Naive thymus-derived CD4-positive, alpha-beta T cell (primary cell): ENCODE measurements at regions not wholly inside any gene's neighbourhood (a gene's known extent, or its start where the extent isn't known, plus 50 kb on each side); places are given as distances from the start of the nearest gene placed in this dataset.

Source experiments
- ATAC-seq: fragments of 150-1000 bp; cut with Tn5 transposase; 2 replicates; pipeline ENCODE4 v1.10.0; 2021; ENCODE audit warnings: mild to moderate bottlenecking, moderate library complexity
- CTCF ChIA-PET: fragments of 350-600 bp; sonication (Branson Sonifier 250); formaldehyde crosslinking; loops from one replicate; lab custom pipeline; 2021; ENCODE audit warnings: antibody characterized with exemption; lab: Charles Lee
- POLR2A ChIA-PET: fragments of 350-600 bp; sonication (Branson Sonifier 250); formaldehyde crosslinking; loops from one replicate; lab custom pipeline; 2021; ENCODE audit warnings: antibody characterized with exemption, inconsistent platforms; lab: Charles Lee
- DNase-seq, 9 donors: peaks; one replicate each; pipeline versions ENCODE4 v3.0.0 to v3.0.0-alpha.2; 2020 to 2022; ENCODE audit warnings: mixed read lengths in 1 of 9
- H3K27ac ChIP-seq: one replicate; pipeline ENCODE4 v1.7.0; 2013; ENCODE audit warnings: mild to moderate bottlenecking, low read depth, low read length, moderate library complexity
- H3K27me3 ChIP-seq, 2 donors: one replicate each; pipeline ENCODE4 v1.7.0; 2013; ENCODE audit warnings: low read length in 2 of 2, mild to moderate bottlenecking in 2 of 2, moderate library complexity in 2 of 2; ENCODE audit not compliant: control insufficient read depth in 2 of 2, insufficient read depth in 2 of 2
- H3K36me3 ChIP-seq, 3 experiments: 1 replicate in 2 of 3; 2 replicates in 1 of 3; pipeline ENCODE4 v1.7.0; 2013; ENCODE audit warnings: low read length in 3 of 3, mild to moderate bottlenecking in 3 of 3, moderate library complexity in 1 of 3; ENCODE audit not compliant: insufficient read depth in 3 of 3, control insufficient read depth in 2 of 3
- H3K4me1 ChIP-seq, 2 donors: one replicate each; pipeline ENCODE4 v1.7.0; 2013; ENCODE audit warnings: low read length in 2 of 2, mild to moderate bottlenecking in 2 of 2, moderate library complexity in 1 of 2; ENCODE audit not compliant: control insufficient read depth in 2 of 2, insufficient read depth in 2 of 2
- H3K4me3 ChIP-seq: 2 replicates; pipeline ENCODE4 v1.7.0; 2013; ENCODE audit warnings: mild to moderate bottlenecking, low read length
- H3K9me3 ChIP-seq, 3 experiments: 1 replicate in 2 of 3; 2 replicates in 1 of 3; pipeline ENCODE4 v1.7.0; 2013; ENCODE audit warnings: low read length in 3 of 3; ENCODE audit not compliant: control insufficient read depth in 2 of 3
- H3K27ac Mint-ChIP-seq, 9 donors: one replicate each; pipeline ENCODE4 v1.8.0; 2020 to 2022; ENCODE audit warnings: mixed read lengths in 9 of 9, mild to moderate bottlenecking in 8 of 9, moderate library complexity in 5 of 9, inconsistent platforms in 2 of 9
- H3K27me3 Mint-ChIP-seq, 5 donors: one replicate each; pipeline ENCODE4 v1.8.0; 2021 to 2022; ENCODE audit warnings: mixed read lengths in 5 of 5, mild to moderate bottlenecking in 1 of 5
- H3K36me3 Mint-ChIP-seq, 5 donors: one replicate each; pipeline ENCODE4 v1.8.0; 2020 to 2022; ENCODE audit warnings: mixed read lengths in 5 of 5, mild to moderate bottlenecking in 3 of 5, inconsistent platforms in 1 of 5
- H3K4me1 Mint-ChIP-seq, 7 donors: one replicate each; pipeline ENCODE4 v1.8.0; 2020 to 2022; ENCODE audit warnings: mixed read lengths in 7 of 7, mild to moderate bottlenecking in 3 of 7, inconsistent platforms in 1 of 7
- H3K4me3 Mint-ChIP-seq, 10 donors: one replicate each; pipeline ENCODE4 v1.8.0; 2020 to 2022; ENCODE audit warnings: mild to moderate bottlenecking in 10 of 10, mixed read lengths in 10 of 10, moderate library complexity in 6 of 10, inconsistent platforms in 2 of 10
- H3K9me3 Mint-ChIP-seq, 11 donors: one replicate each; pipeline ENCODE4 v1.8.0; 2020 to 2022; ENCODE audit warnings: mixed read lengths in 11 of 11, mild to moderate bottlenecking in 4 of 11, inconsistent platforms in 1 of 11, moderate library complexity in 1 of 11
- intact Hi-C, 2 donors: fragments of 100-400 bp; cut with micrococcal nuclease; formaldehyde crosslinking; loops; one replicate each; pipeline ENCODE4 v1.15.1; 2023

GRCh38 chr16:86730597-86730996 is 152.2 kb downstream of the FOXL1 start:
- no peaks in the 10 kb centered on the region for H3K9me3 ChIP-seq
- H3K27ac ChIP-seq = no peak overlapping the region
- H3K4me3 ChIP-seq = no peak overlapping the region
- peaks cover 0 to 2% (median 0%) of the 10 kb centered on the region in 11 donors for H3K9me3 Mint-ChIP-seq
- ATAC-seq = no peak
- POLR2A ChIA-PET = no interaction called here
- intact Hi-C loops = no loop called here
- no peaks in the 10 kb centered on the region for H3K4me1 ChIP-seq
- H3K4me1 Mint-ChIP-seq = no peaks in the 10 kb centered on the region
- H3K36me3 Mint-ChIP-seq = no peaks in the 10 kb centered on the region
- DNase-seq = no peak
- no peak overlapping the region for H3K27ac Mint-ChIP-seq
- peaks cover 38 to 60% (median 46%) of the 10 kb centered on the region in 5 donors for H3K27me3 Mint-ChIP-seq
- H3K4me3 Mint-ChIP-seq = no peak overlapping the region
- no peaks in the 10 kb centered on the region for H3K27me3 ChIP-seq
- H3K36me3 ChIP-seq = no peaks in the 10 kb centered on the region
- CTCF ChIA-PET = no interaction called here

- H3K4me3 ChIP-seq = no peak overlapping the region
- ChIA-PET POLR2A (no interaction called here), CTCF (no interaction called here)
- no peaks in the 10 kb centered on the region for H3K9me3 ChIP-seq
- Mint-ChIP-seq H3K4me3 (no peak overlapping the region), H3K9me3 (peaks cover 0 to 2% (median 0%) of the 10 kb centered on the region in 11 donors), H3K36me3 (no peaks in the 10 kb centered on the region), H3K4me1 (no peaks in the 10 kb centered on the region), H3K27ac (no peak overlapping the region), H3K27me3 (peaks cover 35 to 57% (median 48%) of the 10 kb centered on the region in 5 donors)
- no peak overlapping the region for H3K27ac ChIP-seq
- no peak for DNase-seq
- H3K4me1 ChIP-seq = no peaks in the 10 kb centered on the region
- H3K36me3 ChIP-seq = no peaks in the 10 kb centered on the region
- intact Hi-C loops = no loop called here
- ATAC-seq = no peak
- H3K27me3 ChIP-seq = no peaks in the 10 kb centered on the region
Measured at GRCh38 chr16:86732621-86733295, 154.4 kb downstream of the FOXL1 start.

- peaks cover 32 to 54% (median 46%) of the 10 kb centered on the region in 5 donors for H3K27me3 Mint-ChIP-seq
- H3K9me3 ChIP-seq = no peaks in the 10 kb centered on the region
- ATAC-seq = no peak
- H3K27ac Mint-ChIP-seq = no peak overlapping the region
- no peak overlapping the region for H3K4me3 ChIP-seq
- H3K36me3 Mint-ChIP-seq = no peaks in the 10 kb centered on the region
- H3K4me1 Mint-ChIP-seq = no peaks in the 10 kb centered on the region
- H3K9me3 Mint-ChIP-seq = no peaks in the 10 kb centered on the region
- no peaks in the 10 kb centered on the region for H3K4me1 ChIP-seq
- H3K27me3 ChIP-seq = no peaks in the 10 kb centered on the region
- no peaks in the 10 kb centered on the region for H3K36me3 ChIP-seq
- no peak overlapping the region for H3K4me3 Mint-ChIP-seq
- ChIA-PET CTCF (no interaction called here), POLR2A (no interaction called here)
- no peak overlapping the region for H3K27ac ChIP-seq
- no peak for DNase-seq
- intact Hi-C loops = no loop called here
Measured at GRCh38 chr16:86733546-86734254, 155.4 kb downstream of the FOXL1 start.

GRCh38 chr16:86734543-86735460 is 156.5 kb downstream of the FOXL1 start:
- Mint-ChIP-seq H3K27me3 (peaks cover 42 to 62% (median 55%) of the 10 kb centered on the region in 5 donors), H3K36me3 (peaks cover 0 to under 1% (median 0%) of the 10 kb centered on the region in 5 donors), H3K27ac (no peak overlapping the region), H3K9me3 (peaks cover 0 to 2% (median 0%) of the 10 kb centered on the region in 11 donors), H3K4me1 (peaks cover 0 to under 1% (median under 1%) of the 10 kb centered on the region in 7 donors), H3K4me3 (no peak overlapping the region)
- Histone ChIP-seq H3K4me3 (no peak overlapping the region), H3K9me3 (no peaks in the 10 kb centered on the region), H3K27me3 (no peaks in the 10 kb centered on the region), H3K27ac (no peak overlapping the region), H3K4me1 (no peaks in the 10 kb centered on the region), H3K36me3 (no peaks in the 10 kb centered on the region)
- POLR2A ChIA-PET = no interaction called here
- DNase-seq (no peak), ATAC-seq (no peak)
- intact Hi-C loops = no loop called here
- CTCF ChIA-PET = no interaction called here

GRCh38 chr16:86735727-86736126 is 157.4 kb downstream of the FOXL1 start:
- Histone ChIP-seq H3K27me3 (peaks cover 0 to 3% of the 10 kb centered on the region in 2 donors), H3K27ac (no peak overlapping the region), H3K4me3 (no peak overlapping the region), H3K36me3 (no peaks in the 10 kb centered on the region), H3K9me3 (no peaks in the 10 kb centered on the region), H3K4me1 (no peaks in the 10 kb centered on the region)
- Mint-ChIP-seq H3K36me3 (peaks cover 0 to 3% (median 0%) of the 10 kb centered on the region in 5 donors), H3K4me1 (peaks cover 0 to 7% (median 4%) of the 10 kb centered on the region in 7 donors), H3K27me3 (peaks cover 44 to 62% (median 59%) of the 10 kb centered on the region in 5 donors), H3K4me3 (no peak overlapping the region), H3K9me3 (peaks cover 0 to 2% (median 0%) of the 10 kb centered on the region in 11 donors), H3K27ac (no peak overlapping the region)
- no peak for ATAC-seq
- no peak for DNase-seq
- ChIA-PET CTCF (no interaction called here), POLR2A (no interaction called here)
- intact Hi-C loops = no loop called here

- ChIA-PET CTCF (no interaction called here), POLR2A (no interaction called here)
- peaks cover 0 to 3% (median 0%) of the 10 kb centered on the region in 5 donors for H3K36me3 Mint-ChIP-seq
- DNase-seq (no peak), ATAC-seq (no peak)
- intact Hi-C loops = no loop called here
- peaks cover 5 to 14% (median 12%) of the 10 kb centered on the region in 7 donors for H3K4me1 Mint-ChIP-seq
- H3K9me3 Mint-ChIP-seq = peaks cover 0 to 2% (median 0%) of the 10 kb centered on the region in 11 donors
- no peak overlapping the region for H3K27ac Mint-ChIP-seq
- H3K4me3 Mint-ChIP-seq = no peak overlapping the region
- Histone ChIP-seq H3K27me3 (peaks cover 0 to 3% of the 10 kb centered on the region in 2 donors), H3K4me3 (no peak overlapping the region), H3K36me3 (no peaks in the 10 kb centered on the region), H3K9me3 (no peaks in the 10 kb centered on the region), H3K4me1 (no peaks in the 10 kb centered on the region), H3K27ac (no peak overlapping the region)
- H3K27me3 Mint-ChIP-seq = peaks cover 47 to 63% (median 59%) of the 10 kb centered on the region in 5 donors
Measured at GRCh38 chr16:86736502-86736901, 158.2 kb downstream of the FOXL1 start.
